ENCODE measurements at regions not wholly inside any gene's neighbourhood (a gene's known extent, or its start where the extent isn't known, plus 50 kb on each side); places are given as distances from the start of the nearest gene placed in this dataset.
"Not testable (repeated sequence)": the region's sequence is repeated elsewhere in the genome, so short reads cannot be mapped to it uniquely, and the experiment has no call there.

DNA sequence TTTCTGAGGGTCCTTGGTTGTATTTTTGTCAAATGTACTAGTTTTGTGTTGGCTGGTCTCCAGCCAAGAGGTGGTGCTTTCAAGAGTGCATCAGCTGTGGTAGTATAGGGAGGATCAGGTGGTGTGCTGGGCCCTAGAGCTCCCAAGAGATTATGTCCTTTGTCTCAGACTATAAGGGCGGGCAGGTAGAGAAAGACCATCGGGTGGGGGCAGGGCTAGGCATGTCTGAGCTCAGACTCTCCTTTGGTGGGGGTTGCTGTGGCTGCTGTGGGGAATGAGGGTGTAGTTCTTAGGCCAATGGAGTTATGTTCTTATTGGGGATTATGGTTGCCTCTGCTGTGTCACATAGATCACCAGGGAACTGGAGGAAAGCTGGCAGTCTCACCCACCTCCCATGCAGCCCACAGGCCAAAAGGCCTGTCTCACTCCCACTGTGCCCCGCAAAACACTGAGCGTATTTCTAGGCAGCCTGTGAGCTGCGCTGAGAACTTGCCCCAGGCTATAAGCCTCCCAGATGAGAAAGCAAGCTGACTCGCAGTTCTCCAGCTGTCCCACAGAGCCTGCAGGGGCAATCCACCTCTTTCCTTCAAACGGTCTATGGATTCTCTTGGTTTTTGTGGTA lies 1066.7 kb downstream of the GRM8 start:
- intact Hi-C loops (cut with DNase I): no loop called here
- DNase-seq: no peak
- no peak for ATAC-seq (ENCODE audit: poor library complexity)

DNA sequence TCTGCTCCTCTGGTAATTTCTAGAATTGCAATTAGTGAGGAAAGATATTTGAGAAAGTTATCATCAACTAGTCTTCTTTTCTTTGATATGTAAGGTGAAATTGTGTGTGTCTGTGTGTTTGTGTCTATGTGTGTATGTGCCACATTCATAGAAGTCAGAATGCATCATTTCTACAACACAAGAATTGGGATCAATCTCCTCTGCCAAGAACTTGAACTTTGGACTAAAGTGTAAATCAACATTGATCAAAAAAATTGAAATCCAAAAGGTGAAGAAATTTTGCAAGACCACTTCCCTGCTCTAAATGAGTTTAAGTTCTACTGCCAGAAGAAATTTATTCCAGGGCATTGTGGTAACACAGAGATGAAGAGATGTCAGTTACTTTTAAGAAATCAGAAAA lies 1072.8 kb downstream of the GRM8 start:
- DNase-seq (no peak), ATAC-seq (ENCODE audit: poor library complexity) (no peak)
- intact Hi-C loops (cut with DNase I): no loop called here

DNA sequence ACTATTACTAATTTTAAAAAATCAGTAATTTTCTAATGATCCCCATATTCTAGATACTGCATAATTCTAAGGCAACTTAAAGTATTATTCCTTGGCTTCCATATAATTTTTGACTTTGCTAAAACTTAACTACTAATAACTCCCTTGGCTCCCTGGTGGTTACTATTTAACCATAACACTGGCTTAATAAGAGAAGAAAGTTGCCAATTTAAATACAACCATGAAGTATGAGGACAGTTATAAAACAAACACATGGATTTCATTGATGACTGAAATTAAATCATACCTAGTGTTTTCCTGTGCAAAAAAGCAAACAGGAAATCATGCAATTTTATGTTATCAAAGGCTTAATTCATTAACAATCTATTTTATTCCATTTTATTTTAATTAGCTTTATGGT lies 1073.9 kb downstream of the GRM8 start:
- no peak for DNase-seq
- no peak for ATAC-seq (ENCODE audit: poor library complexity)
- intact Hi-C loops (cut with DNase I): no loop called here

DNA sequence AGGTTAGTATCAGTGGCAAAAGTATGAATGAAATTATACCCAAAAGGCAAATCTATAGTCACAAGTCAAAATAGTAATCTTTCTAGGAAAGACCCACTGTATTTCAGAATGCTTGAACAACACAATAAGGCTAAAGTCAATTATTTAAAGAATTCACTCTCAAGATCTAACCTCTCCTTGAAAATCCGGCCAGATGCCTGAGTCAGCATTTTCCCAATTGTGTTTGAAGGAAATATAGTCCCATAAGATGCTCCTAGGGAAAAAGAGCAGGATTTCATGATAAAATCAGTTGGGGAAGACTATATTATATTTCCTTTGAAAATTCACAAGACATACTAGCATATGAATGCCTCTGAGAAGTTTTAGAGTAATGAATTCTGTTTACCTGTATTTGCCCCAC lies 1075.0 kb downstream of the GRM8 start:
- intact Hi-C loops (cut with DNase I): no loop called here
- ATAC-seq (ENCODE audit: poor library complexity) (no peak), DNase-seq (no peak)

- intact Hi-C loops (cut with DNase I): no loop called here
- DNase-seq (no peak), ATAC-seq (ENCODE audit: poor library complexity) (no peak)
Observed at GRCh38 chr7:126166645-126167044, 1086.1 kb downstream of the GRM8 start.

DNA sequence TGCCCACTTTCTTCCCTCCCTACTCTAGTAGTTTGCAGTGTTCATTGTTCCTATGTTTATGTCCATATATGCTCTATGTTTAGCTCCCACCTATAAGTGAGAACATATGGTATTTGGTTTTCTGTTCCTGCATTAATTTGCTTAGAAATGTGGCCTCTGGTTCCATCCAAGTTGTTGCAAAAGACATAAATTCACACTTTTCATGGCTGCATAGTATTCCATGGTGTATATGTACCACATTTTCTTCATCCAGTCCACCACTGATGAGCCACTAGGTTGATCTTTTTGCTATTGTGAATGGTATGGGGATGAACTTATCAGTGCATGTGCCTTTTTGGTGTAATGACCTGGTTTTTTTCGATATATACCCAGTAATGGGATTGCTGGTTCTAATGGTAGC lies 1089.1 kb downstream of the GRM8 start:
- no peak for ATAC-seq (ENCODE audit: poor library complexity)
- no peak for DNase-seq
- intact Hi-C loops (cut with DNase I): no loop called here

DNA sequence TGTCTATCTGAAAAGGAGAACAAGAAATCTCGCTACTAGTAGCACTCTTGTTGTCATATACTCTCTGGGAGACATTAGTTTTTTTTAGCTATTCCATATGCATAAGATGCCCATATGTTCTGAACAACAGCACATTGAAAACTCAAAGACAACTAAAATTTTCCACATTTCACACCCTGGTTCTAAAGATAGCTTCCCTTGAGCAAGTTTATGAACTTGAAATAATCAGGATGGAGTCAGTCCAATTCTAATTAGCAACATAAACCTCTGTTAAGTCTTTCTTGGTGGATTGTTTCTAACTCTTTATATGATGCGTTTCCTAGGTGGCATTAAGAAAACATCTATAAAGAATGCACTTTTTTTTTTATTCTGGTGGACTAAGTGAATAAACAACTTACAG lies 1095.3 kb downstream of the GRM8 start:
- ATAC-seq (ENCODE audit: poor library complexity): no peak
- intact Hi-C loops (cut with DNase I): no loop called here
- DNase-seq: no peak

DNA sequence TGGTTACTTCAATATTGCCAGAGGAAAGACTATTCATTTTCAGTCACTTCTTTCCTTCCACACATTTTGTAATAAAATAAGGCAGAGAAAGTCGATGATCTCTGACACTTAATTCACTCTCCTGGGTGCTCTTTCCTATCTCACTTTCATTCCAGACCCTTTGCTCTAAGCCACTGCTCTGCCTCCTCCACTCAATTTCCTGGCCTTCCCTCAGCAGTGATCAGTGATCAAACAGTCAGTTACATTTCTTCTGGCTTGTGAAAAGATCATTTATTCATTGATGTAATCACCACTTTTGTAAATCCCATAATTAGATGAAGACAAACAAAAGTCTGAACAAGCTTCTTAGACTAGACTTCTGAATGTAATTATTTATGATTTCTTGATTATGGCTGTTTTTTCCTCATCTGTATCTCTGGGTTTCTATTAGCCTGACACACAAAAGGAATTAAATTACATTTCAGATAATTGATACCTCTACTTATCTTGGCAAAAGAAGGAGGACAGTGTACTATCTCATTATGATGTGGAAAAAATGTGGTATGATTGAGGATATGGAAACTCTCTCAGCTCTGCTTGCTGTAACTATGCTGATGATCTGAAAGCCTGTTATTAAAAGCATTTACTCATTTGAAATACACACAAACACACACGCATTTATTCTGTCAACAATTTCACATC lies 1102.3 kb downstream of the GRM8 start:
- intact Hi-C loops (cut with DNase I): no loop called here
- ATAC-seq (ENCODE audit: poor library complexity): no peak
- DNase-seq: no peak

GRCh38 chr7:126140858-126141466 lies 1111.8 kb downstream of the GRM8 start:
- no peak for ATAC-seq (ENCODE audit: poor library complexity)
- no peak for DNase-seq
- intact Hi-C loops (cut with DNase I): no loop called here

DNA sequence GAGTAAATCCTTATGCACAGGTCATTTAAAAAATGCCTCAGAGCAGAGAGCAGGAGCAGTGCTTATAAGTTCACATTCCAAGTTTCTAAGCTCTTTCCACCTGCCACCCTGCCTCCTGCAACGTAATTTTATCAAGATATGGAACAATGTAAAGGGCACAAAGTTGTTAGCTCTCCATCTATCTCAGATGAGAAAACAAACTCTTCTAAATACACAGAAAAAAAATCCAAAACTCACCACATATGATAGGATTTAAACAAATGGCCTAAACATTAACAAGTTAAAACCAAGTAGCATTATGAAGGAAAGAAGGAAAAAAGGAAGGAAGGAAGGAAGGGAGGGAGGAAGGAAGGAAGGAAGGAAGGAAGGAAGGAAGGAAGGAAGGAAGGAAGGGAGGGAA lies 1132.8 kb downstream of the GRM8 start:
- no peak for ATAC-seq (ENCODE audit: poor library complexity)
- intact Hi-C loops (cut with DNase I): no loop called here

GRCh38 chr7:126103582-126103981 lies 1149.2 kb downstream of the GRM8 start:
- intact Hi-C loops (cut with DNase I): no loop called here
- ATAC-seq (ENCODE audit: poor library complexity) (no peak), DNase-seq (no peak)

More for the DNA sequence above, 1132.8 kb downstream of the GRM8 start:
- DNase-seq: no peak

- no peak for ATAC-seq (ENCODE audit: poor library complexity)
- intact Hi-C loops (cut with DNase I): no loop called here
- no peak for DNase-seq
Observed at GRCh38 chr7:126083014-126083413, 1153.4 kb upstream of the POT1 start.

DNA sequence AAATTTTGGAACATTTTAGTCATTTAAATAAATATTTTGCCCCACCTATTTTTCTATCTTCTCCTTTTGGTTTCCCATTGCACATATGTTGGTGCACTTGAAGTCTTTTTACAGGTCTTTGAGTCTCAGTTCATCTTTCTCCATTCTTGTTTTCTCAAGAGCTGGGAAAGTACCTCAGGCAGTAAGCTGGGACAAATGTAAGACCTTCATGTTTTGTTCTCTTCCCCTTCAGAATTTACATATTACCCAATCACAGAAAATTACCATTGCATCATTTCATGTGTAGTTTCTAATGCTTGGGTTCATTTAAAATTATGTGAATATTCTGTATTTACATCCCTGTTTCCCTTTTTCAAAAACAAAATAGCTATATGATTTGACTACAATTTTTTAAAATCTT lies 1150.0 kb upstream of the POT1 start:
- ATAC-seq (ENCODE audit: poor library complexity) (no peak), DNase-seq (no peak)
- intact Hi-C loops (cut with DNase I): no loop called here

DNA sequence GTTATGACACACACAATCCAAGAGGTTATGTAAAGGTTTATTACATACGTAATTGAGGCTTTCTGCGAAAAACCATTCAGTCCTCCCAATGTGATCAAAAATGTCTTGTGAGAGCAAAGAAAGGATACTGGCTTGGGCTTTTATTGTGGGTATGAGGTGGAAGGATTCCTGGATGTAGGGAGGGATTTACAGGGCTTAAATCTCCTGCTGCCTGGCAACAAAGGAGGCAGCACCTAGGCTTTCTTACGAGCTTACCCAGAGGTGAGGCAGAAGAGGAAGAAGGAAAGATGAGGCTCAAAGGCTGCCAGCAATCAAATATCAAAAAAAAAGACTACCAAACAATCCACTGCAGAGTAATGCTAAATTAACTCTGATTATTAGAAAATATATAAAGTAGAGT lies 1149.5 kb upstream of the POT1 start:
- intact Hi-C loops (cut with DNase I): no loop called here
- DNase-seq (no peak), ATAC-seq (ENCODE audit: poor library complexity) (no peak)

DNA sequence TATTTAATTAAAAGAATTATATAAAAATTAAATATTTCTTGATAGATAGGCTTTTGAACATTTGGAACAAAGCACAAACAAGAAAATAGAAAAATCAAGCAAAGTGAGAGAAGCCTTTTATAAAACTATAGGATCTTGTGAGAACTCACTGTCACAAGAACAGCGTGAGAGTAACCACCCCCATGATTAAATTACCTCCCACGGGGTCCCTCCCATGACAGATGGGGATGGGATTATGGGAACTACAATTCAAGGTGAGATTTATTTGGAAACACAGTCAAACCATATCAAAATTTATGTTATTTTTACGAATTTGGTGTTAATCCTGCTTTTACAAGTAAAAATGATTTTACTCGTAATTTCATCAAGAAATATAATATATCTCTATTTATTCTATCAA lies 1136.1 kb upstream of the POT1 start:
- DNase-seq (no peak), ATAC-seq (ENCODE audit: poor library complexity) (no peak)
- intact Hi-C loops (cut with DNase I): no loop called here

DNA sequence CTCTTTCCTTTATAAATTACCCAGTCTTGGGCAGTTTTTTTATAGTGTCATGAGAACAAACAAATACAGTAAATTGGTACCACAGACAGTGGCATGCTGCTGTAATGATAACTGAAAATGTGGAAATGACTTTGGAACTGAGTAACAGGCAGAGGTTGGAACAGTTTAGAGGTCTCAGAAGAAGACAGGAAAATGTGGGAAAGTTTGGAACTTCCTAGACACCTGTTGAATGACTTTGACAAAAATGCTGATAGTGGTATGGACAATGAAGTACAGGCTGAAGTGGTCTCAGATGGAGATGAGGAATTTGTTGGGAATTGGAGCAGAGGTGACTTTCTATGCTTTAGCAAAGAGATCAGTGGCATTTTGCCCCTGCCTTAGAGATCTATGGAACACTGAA lies 1128.4 kb upstream of the POT1 start:
- ATAC-seq (ENCODE audit: poor library complexity) (no peak), DNase-seq (no peak)
- intact Hi-C loops (cut with DNase I): no loop called here

DNA sequence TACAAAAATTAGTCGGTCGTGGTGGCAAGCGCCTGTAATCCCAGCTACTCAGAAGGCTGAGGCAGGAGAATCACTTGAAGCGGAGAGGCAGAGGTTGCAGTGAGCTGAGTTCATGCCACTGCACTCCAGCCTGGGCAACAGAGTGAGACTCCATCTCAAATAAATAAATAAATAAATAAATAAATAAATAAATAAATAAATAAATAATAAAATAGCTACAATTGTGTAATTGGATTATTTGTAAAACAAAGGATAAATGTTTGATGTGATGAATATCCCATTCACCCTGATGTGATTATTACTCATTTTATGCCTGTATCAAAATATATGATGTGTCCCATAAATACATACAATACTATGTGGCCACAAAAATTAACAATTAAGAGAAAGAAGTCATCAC lies 1127.0 kb upstream of the POT1 start:
- ATAC-seq (ENCODE audit: poor library complexity); intact Hi-C loops (cut with DNase I); DNase-seq: not testable (repeated sequence)

DNA sequence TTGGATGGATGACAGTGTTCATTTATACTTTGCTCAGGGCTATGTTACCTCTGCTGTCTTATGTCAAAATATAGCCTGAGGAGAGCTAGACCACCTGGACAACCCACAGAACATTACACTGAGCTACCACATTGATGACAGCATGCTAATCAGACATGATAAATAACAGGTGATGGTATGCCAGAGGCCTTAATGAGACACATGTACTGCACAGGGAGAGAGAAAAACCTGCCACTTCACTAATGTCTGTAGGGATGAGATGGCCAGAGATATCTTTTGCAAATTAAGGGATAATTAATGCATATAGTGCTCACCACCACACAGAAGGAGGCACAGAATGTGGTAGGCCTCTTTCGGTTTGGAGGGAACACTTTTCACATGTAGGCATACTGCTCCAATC lies 1122.6 kb upstream of the POT1 start:
- ATAC-seq (ENCODE audit: poor library complexity) (no peak), DNase-seq (no peak)
- intact Hi-C loops (cut with DNase I): no loop called here

GRCh38 chr7:126044662-126045061 lies 1115.0 kb upstream of the POT1 start:
- ATAC-seq (ENCODE audit: poor library complexity): no peak
- intact Hi-C loops (cut with DNase I): no loop called here
- DNase-seq: no peak

DNA sequence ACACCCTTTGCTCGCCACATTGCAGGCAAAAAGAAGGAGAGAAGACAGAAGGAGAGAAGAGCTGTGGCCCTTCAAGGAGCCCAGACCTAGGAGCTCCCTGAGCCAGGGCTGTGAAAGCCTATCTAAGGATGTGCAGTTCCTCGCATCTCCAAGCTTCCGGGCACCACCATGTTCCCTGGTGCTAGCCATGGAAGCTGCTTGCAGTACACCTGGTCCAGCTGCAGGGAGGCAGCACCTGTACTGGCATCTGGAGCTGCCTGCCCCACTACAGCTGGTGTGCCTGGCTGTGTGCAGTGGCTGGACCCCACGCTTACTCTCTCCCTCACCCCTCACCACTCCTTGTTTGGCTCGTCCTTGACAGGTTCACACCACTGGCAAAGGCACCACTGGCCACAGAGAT lies 1111.8 kb upstream of the POT1 start:
- DNase-seq: no peak
- no peak for ATAC-seq (ENCODE audit: poor library complexity)
- intact Hi-C loops (cut with DNase I): no loop called here

Data from Right ventricle myocardium superior (tissue), 1 donor.